NCI-H146 treated with DMSO at 0.1 percent for 48 hours (cell line): ENCODE measurements at regions not wholly inside any gene's neighbourhood (a gene's known extent, or its start where the extent isn't known, plus 50 kb on each side); places are given as distances from the start of the nearest gene placed in this dataset.
"Not testable (repeated sequence)": the region's sequence is repeated elsewhere in the genome, so short reads cannot be mapped to it uniquely, and the experiment has no call there.

Experiments used
- DNase-seq: peaks from one replicate; lab custom pipeline; 2025; ENCODE audit not compliant: unreplicated experiment; lab: John Stamatoyannopoulos, UW

DNA sequence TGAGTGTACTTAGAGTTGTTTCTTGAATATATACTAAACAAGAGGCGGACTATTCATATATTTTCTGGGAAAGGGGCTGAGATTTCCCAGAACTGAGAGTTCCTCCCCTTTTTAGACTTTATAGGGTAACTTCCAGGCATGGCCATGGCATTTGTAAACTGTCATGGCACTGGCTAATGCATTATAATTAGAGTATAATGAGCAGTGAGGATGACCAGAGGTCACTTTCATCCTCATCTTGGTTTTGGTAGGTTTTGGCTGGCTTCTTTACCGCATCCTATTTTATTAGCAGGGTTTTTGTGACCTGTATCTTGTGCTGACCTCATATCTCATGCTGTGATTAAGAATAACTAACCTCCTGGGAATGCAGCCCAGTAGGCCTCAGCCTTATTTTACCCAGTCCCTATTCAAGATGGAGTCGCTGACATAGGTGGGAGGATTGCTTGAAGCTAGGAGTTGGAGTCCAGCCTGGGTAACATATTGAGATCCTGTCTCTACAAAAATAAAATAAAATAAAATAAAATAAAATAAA, 91.4 kb downstream of the MOBP start:
- DNase-seq: no peak

DNA sequence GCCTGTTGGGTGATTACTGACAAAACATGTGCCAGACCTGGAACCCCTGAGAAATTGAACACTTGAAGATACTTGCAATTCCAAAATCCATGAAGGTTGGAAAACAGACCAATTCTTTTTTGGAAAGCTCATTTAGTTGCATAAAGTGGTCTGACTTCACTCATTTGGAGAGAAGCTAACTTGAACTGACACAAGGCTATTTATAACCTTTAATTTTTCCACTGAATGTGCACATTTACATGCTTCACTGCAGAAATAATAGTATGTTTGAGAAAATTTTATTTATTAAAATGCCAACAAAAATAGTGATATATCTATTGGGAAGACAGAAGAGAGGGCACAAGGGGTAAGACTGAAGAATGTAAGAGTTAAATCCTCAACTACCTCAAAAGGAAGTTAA, 92.1 kb downstream of the MOBP start:
- no peak for DNase-seq

DNA sequence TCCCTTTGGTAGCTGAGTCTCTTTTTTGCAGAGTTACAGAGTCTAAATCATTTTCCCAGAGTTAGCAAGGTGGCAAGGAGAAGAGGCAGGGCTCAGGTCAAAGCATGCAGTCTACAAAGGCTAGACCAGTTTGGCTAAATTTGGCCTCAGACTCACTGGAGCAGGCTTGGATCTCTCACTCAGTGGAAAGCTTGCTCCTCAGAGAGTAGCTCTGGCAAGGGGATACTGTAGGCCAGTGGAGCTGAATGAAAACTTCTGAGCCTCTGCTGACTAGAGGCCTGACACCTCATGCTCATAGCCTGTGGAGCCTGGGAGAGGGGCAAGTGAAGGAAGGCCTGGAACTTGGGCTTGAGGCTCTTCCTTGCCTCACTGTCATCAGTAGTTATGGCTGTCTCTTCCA, 101.0 kb downstream of the MOBP start:
- no peak for DNase-seq

DNA sequence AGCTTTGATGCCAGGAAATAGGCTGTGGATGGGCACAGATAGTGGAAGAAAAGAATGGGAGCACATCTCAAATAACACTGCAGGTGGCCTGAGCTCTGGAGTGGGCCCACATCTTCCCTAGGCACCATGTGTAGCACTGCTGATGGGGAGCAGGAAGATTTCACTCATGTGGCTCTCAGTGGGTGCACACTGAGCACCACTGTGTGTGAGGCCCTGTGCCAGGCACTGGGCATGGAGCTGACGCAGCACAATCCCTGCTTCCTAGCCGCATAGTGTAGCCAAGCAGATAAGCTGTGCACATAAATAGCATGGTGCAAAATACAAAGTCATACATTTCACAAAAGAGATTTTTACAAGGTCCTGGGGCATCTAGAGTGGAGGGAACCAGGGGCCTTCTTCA, 101.6 kb downstream of the MOBP start:
- DNase-seq: no peak

DNA sequence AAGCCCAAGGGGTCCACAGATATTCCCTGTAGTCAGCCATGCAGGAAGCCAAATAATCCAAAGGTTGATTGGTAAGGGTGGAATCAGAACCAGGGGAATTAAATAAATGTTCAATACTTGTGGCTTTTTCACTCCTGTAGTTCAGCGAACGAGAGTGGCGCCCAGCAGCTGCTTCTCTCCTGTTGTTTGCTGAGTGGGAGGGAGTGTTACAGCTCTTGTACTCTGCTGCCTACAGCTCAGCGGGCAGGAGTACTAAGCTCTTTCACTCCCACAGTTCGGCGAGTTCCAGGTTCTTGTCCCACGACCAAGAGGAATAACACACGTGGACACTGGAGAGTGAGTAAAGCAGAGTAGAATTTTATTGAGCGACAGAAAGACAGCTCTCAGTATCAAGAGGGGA, 105.9 kb downstream of the MOBP start:
- DNase-seq: no peak

DNA sequence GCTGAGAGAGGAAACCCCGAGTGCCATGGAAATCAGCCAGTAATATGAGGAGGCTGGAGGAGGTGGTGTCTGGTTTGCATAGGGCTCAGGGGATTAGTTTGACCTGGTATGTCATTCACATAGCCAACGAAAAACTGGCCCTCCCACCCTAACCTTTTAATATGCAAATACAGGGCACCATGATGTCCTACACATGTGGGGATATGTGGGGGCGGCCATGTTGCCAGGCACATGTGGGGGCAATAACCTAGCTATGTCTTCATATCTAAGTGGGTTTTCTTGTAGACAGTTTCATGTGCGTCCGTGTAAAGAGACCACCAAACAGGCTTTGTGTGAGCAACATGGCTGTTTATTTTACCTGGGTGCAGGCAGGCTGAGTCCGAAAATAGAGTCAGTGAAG, 110.1 kb downstream of the MOBP start:
- DNase-seq: no peak

DNA sequence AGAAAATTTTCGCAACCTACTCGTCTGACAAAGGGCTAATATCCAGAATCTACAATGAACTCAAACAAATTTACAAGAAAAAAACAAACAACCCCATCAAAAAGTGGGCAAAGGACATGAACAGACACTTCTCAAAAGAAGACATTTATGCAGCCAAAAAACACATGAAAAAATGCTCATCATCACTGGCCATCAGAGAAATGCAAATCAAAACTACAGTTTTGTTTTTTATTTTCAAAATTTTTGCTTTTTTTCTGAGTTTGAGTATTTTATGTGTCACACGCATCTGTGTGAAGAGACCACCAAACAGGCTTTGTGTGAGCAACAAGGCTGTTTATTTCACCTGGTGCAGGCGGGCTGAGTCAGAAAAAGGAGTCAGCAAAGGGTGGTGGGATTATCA, 118.7 kb downstream of the MOBP start:
- DNase-seq: not testable (repeated sequence)

DNA sequence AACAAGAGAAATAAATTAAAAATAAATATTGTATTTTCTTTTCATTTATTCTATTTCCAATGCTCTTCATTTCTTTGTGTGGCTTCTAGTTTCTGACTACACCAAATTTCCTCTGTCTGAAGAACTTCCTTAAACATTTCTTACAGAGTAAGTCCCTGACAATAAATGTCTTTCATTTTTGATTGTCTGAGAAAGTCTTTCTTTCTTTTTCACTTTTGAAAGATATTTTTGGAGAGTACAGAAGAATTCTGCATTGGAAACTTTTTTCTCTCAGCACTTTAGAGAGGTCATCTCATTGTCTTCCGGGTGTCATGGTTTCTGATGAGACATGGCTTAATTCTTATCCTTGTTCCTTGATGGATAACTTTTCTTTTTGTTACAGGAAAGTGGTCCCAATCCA, 119.6 kb downstream of the MOBP start:
- no peak for DNase-seq

DNA sequence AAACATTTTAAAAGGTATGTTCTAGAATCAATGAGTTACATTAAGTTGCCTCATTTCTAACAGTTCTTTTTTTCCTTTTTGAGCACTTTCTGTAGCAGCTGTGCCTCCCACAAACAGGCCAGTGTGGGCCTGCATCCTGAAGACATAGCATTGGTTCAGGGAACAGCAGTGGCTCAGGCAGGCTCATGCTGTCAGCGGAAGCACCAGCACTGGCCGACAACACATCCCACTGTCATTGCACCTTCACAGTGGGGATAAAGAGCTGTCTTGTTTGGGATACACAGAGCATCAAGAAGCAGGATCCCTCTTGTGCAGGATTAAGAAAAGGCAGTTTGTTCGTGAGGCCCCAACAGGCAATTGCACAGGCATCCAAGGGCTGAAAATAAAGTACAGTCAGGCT, 123.3 kb downstream of the MOBP start:
- DNase-seq: no peak

DNA sequence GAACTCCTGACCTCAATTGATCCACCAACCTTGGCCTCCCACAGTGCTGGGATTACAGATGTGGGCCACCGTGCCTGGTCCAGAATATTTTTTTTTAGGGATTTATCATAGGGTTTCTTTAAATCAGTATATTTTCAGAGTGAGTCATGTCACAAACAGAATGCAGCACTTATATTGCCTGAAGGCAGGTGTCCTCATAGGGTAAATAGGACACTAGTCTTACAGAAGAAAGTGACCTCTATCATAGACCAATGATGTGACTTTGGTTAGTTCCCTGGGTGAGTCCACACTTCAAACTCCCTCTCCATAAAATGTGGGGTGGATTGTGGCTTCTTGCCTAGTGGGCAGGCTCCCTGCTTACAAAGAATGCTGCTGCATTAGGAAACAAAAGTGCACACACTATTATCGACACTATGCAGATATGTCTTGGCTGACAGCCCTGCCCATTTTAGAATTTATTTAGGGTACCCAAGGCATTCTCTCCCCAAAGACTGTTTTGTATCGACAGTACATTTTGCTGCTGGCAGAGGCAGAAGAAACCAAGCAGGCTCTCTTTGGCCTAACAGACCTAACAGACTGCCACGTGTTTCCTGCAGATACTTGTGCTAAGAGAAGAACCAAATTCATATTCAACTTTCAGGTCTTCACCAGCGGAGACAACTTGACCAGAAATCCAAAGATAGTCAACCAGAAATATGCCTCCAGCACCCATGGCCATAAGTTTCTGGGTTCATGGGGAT, 125.0 kb downstream of the MOBP start:
- DNase-seq: no peak

DNA sequence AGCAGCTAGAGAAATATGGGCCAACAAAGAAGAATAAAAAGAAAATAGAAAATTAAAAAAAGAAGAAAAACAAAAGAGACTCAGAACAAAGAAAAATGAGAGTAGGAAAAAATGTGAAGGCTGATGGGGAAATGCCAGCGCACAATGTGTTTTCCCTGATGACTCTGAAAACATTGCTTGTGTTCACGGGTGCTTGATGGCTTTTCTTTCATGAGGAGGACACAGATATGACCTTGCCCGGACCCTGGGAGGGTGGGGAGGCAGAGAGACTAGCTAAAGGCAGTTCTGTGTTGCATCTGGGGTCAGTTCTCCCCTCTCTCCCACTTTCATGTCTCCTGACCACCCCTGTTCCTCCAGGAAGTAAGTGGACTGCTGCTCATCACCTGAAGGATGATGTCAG, 125.9 kb downstream of the MOBP start:
- no peak for DNase-seq

DNA sequence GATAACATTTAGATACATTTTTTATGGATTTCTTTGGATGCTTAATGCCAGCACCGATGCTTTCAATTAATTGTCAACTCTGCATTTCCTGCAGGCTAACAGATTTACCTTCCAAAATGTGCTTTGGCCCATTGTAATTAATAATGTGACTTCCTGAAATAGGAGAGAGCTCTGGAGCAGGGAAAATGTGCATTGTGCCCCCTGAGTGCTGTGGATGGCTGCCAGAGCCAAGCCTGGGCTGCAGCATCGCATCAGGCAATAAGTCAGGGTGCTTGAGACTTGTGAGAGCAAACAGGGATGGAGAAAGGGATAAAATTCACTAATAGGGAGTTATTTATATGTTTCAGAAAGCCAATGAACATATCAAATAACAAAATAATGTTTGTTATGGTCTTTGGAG, 133.8 kb downstream of the MOBP start:
- DNase-seq: no peak

DNA sequence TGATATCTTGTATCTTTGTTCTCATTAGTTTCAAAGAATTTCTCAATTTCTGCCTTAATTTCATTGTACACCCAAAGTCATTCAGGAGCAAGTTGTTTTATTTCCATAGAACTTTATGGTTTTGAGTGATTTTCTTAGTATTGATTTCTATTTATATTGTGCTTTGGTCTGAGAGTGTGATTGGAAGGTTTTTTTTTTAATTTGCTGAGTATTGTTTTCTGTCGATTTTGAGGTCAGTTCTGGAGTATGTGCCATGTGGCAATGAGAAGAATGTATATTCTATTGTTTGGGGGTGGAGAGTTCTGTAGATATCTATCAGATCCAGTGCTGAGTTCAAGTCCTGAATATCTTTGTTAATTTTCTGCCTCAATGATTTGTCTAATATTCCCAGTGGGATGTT, 138.4 kb downstream of the MOBP start:
- no peak for DNase-seq

DNA sequence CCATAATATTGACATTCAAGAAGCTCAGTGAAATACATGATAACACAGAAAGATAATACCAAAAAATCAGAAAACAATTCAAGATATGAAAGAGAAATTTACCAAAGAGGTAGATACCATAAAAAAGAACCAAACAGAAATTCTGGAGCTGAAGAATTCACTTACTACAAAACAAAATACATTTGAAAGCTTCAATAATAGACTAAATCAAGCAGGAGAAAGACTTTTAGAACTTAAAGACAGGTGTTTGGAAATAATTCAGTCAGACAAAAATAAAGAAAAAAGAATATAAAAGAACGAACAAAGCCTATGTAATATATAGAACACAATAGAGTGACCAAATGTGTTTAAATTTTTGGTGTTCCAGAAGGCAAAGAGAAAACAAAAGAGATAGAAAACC, 158.7 kb downstream of the MOBP start:
- no peak for DNase-seq

DNA sequence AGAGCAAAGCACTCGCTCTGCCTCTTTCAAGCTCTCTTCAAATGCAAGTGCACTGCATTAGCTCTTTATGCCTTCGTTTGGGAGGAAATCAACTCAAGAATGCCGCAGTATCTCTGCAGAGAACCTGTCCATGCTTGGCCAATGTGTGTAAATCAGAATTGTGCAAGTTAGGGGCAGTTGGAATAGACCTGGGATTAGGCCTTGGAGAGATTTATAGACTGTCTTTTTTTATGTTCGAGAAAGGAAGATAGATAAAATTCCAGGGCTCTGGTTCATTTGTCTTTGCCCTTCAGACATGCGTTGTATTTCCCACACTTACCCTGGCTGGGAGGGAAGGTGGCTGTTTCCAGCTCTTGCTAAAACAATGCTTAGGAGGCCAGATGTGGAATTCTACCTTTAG, 163.7 kb downstream of the MOBP start:
- no peak for DNase-seq

DNA sequence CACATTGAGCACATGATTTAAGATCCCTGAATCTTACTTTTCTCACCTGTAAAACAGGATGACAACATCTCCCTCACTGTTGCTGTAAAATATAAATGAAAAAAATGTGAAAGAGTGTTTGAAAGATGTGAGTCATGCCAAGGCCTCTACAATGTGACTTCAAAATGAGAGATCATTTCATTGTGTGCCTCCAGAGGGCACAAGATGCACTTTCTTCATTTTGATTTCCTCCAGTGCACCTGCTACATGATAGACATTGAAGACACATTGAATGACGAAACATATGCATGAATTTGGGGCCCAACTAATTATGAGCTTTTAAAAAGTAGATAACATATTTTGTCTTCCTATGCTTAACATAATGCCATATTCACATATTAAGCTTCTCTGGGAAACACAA, 170.3 kb downstream of the MOBP start:
- no peak for DNase-seq

DNA sequence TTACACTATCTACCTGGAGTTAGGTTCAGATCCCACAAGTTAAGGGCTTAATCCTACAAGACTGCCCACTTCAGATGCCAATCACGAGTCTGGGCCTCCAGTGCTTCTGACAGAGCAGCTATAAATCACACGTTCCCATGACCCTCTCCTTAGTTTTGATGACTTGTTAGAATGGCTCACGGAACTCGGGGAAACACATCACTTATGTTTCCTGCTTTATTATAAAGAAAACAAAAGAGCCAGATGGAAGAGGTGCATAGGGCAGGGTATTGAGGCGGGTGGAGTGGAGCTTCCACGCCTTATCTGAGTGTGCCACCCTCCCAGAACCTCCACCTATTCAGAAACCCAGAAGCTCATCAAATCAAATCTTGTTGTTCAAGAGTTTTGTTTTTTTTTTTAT, 170.8 kb downstream of the MOBP start:
- DNase-seq: no peak

DNA sequence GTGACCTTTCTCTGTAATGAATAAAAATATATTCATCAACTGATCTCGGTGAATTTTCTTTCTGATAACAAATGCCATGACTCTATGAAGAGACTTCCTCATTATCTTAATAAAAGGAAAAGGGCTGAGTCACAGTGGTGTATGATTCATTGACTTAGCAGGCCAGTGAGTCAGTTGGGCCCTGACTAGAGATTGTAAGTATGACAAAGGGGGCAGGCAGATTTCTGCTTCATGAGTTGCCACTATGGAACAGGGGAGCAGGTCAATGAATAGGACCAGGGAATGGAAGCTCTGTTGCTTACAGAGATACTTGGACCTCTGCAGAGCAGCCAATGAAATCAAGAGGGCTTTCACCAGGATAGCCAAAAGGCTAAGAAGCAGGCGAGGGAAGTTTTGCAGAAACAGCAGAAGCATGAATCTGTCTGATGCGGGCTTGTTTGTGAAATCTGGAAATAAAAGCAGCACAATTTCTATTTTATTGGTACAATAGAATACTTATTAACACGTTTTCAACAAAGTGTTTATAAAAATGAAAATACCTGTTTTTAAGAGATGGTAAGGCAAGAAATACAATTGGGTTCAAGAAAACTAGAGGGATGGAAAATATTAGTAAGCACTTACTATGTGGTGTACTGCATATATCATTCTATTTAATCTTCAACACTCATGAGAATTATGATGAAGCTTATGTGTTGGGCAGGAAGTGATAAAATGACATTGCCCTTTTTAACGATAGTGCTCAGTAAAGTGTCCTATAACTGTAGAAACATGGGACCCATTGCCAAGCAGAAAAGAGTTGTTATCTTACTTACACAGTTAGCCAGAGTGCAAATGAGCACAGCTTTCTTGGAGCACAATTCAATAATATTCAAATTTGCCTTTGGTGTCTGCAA, 169.8 kb upstream of the MYRIP start:
- DNase-seq: no peak

DNA sequence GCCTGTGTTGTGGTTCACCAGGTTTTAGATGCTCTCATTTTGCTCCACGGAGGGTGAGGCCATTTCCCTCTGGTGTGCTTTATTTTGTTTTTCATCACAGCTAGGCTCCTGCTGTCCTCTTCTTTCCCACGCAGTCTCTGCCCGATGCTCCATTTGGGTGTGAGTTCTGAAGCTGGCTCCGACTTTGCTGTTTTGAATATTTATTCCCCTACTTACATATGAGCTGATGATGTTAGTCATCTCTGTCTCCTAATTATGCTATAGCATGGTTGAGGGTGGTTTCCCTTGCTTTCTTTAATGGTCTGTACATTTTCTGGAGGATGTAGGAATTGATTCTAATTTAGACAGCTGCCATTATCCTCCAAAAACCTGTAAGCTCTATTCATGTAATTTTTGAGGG, 168.1 kb upstream of the MYRIP start:
- no peak for DNase-seq

DNA sequence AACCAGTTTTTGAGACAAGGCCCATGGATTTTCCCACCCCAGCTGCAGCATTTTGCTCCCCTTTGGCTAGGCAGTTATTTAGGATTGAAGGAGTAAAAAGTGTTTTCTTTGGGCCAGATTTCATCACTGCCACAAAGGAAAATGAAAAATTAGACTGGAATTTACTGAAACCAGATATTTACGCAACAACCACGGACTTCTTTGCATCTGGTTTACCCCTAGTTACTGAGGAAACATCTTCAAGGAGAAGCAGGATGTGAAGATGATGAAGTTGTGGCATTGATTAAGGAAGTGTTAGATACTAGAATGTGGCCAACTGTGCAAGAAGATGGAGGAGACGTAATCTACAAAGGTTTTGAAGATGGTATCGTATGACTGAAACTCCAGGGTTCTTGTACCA, 165.2 kb upstream of the MYRIP start:
- DNase-seq: no peak

DNA sequence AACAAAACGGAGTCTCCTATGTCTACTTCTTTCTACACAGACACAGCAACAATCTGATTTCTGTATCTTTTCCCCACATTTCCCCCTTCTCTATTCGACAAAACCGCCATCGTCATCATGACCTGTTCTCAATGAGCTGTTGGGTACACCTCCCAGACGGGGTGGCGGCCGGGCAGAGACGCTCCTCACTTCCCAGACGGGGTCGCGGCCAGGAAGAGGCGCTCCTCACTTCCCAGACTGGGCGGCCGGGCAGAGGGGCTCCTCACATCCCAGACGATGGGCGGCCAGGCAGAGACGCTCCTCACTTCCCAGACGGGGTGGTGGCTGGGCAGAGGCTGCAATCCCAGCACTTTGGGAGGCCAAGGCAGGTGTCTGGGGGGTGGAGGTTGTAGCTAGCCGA, 158.2 kb upstream of the MYRIP start:
- not testable (repeated sequence) for DNase-seq

DNA sequence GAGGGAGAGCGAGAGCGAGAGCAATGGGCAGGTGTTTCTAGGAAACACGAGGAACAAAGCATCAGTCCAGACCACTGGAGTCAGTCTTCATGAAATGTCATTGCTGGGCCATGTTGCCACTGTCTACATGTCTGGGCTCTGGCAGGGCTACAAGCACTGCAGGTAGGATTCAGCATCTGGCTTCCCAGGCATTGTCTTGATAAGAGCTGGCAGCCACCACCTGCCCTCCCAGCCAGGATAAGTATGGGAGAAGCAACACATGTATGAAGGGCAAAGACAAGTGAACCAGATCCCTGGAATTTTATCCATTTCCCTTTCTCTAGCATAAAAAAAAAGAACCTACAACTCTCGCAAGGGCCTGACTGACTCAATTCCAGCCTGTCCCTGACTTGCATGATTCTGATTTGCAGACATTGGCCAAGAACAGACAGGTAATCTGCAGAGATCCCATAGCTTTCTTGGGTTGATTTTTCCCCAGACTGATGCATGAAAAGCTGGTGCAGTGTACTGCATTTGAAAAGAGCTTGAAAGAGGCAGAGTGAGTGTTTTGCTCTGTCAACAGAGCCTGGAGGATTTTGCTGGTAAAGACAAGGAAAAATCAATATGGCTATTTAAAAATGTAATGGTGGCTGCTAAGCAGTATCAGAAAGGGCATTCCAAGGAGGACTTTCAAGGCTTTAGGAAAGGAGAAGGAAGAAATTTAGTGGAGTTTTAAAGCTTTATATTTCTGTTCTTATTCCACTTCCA, 157.2 kb upstream of the MYRIP start:
- no peak for DNase-seq
